ENCODE measurements at regions not wholly inside any gene's neighbourhood (a gene's known extent, or its start where the extent isn't known, plus 50 kb on each side); places are given as distances from the start of the nearest gene placed in this dataset.

- TF ChIP-seq POLR2AphosphoS5 (IDR thresholded peaks at IDR 0.05) (no peak), CTCF (IDR thresholded peaks at IDR 0.05) (no peak), POLR2A (IDR thresholded peaks at IDR 0.05) (no peak)
These were observed 222.9 kb downstream of the GLRX3 start for GRCh38 chr10:130358981-130359650.
